Activated CD4-positive, alpha-beta T cell treated with anti-CD3 and anti-CD28 coated beads, Interleukin-2, amount 50 U/mL, for 4 hours (primary cell): ENCODE measurements at regions not wholly inside any gene's neighbourhood (a gene's known extent, or its start where the extent isn't known, plus 50 kb on each side); places are given as distances from the start of the nearest gene placed in this dataset.

Source experiments
- DNase-seq, 2 experiments: peaks; one replicate each; pipeline ENCODE4 v3.0.0-alpha.2; 2020

DNA sequence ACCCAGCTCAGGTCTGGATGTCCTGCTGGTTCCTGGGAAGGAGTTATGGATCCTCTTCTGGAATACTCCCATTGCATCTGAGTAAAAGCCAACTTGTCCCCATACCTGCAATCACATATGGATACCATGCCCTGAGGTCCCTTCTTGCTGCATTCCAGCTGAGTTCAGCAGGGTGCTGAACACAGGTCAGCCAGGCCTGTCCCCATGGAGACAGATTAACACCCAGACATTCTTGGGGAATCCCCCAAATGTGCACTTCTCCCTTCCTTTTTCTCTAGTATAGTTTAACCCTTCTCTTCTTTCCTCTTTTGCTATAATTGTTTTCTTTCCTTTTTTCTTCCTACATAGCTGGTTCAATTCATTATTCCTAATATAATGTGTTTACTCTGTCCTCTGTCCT is 799.6 kb upstream of the HS6ST1 start:
- no peak for DNase-seq

DNA sequence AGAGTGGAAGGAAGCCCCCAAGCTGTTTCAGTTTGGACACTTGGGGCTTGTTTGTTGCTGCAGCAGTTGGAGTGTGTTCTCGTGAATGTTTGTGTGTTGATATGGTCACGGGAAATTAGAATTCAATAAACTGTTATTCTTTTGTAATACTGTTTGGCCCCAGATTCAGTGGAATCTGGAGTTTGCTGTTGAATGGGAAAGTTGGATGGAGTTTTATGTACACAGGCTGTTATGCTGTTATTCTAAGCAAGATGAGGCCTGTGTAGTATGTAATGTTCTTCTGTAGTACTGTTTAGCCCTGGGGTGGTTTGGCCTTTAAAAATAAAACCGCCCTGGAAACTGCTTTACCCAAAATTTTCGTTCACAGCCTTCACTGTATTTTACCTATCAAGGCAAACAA is 810.4 kb upstream of the HS6ST1 start:
- DNase-seq, result no peak

DNA sequence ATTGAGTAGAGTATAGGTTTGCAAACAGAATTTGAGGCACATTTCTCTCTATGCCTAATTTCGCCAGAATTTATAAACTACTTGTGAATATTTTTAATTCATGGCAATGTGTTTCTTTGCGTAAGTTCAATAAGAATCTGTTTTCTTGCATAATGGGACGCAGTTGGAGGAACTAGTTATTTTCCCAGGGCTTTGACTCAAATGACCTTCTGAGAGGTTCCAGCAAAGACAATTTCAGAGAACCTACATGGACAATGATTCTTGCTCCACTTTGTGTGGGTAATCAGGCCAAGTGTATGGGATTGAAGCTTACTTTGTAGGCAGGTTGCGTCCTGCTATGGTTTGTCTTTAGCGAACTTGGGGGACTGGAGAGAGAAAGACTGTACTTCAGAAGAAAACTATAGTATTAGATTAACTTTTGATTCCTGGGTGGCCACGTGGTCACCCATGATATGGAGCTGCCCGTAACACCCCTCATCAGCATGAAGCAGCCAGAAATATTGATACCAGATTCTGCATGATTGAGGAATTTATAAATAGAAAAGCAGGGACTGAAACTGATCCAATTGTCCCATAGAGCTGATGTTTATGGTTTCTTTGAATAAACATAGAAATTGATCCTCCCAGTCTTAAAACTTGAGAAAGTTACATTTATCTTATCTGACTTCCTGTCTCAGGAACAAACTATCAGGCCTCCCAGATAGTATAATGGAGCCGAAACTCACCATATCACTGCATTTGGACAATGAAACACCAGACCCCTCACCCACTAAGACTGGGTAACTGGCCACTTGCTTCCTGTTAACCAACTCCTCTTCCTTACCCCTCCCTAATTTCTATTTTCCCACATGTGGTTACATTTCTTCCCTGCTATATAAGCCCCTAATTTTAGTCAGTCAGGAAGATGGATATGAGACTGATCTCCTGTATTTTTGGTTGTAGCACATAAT is 815.3 kb upstream of the HS6ST1 start:
- no peak for DNase-seq

GRCh38 chr2:129135017-129135416 is 816.3 kb upstream of the HS6ST1 start:
- no peak for DNase-seq

GRCh38 chr2:129139380-129139779 is 820.7 kb upstream of the HS6ST1 start:
- no peak for DNase-seq

DNA sequence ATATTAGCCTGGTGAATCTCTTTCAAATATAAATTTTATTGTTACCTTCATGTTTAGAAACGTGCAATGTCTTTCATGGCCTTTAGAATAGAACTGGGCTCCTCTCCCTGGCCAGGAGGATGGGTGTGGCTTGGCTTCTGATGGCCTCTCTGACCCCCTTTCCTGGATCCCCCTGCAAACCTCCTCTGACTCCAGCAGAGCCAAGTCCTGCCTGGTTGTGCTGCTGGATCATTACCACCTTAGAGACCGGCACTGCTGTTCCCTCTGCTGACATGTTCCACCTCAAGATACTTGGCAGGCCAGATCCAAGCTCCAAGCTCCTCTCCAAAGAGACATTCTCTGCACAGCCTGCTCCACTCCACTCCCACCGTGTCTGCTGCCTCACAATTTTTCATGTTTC is 823.8 kb upstream of the HS6ST1 start:
- no peak for DNase-seq

- no peak for DNase-seq
Measured at GRCh38 chr2:129144082-129144791, 825.6 kb upstream of the HS6ST1 start.

- no peak for DNase-seq
Measured at GRCh38 chr2:129152514-129152913, 827.0 kb upstream of the RAB6C start.

DNA sequence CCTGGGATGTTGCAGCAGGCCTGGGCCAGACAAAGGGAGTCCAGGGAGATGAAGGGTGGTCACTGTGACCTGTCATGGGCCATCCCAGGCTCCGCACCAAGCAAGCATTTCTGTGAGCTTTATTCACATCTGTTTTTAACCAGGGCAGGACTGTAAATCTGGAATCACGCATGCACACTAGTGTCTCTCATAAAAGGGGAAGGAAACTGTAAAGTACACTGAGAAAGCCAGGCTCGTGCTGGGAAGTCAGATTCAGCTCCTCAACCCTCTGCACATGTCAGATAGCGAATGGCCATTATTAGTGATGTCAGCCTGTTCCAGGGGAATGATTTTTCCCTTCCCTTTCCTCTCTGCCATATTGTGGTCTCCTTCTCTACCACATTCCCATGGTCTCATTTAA is 818.6 kb upstream of the RAB6C start:
- no peak for DNase-seq

DNA sequence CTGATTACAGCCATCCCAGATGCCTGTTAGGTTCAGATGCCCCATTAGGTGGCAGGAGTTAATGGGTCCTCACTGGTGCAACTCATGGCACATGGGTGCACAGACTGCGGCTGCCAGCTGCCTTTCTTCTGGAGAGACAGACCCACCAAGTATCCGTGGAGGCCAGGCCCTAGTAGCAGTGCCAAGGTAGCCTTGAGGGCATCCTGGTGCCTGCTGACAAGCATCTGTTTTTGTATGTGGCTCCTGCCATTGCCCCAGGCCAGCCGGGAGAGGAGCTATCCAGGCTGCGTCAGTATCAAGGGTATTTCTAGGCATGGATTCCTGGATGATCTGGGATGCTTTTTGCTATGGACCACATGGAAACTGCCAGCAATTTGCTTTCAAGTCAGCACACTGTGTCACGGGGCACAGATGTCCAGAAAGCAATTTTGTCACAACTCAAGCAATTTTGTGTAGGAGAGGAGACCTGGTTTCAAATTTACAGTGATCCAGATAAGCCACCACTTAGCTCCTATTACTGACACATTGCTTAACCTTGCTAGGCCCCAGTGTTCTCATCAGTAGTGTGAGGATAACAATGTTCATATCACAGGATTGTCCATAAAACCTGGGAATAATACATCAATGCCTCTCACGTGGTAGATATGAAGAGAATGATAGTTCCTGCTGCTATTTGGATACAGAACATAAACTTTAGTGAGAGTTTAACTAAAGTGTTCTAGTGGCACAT is 815.1 kb upstream of the RAB6C start:
- no peak for DNase-seq

- no peak for DNase-seq
Measured at GRCh38 chr2:129165006-129165405, 814.5 kb upstream of the RAB6C start.

- no peak for DNase-seq
Measured at GRCh38 chr2:129167456-129167855, 812.0 kb upstream of the RAB6C start.

- no peak for DNase-seq
Measured at GRCh38 chr2:129170570-129170969, 808.9 kb upstream of the RAB6C start.

DNA sequence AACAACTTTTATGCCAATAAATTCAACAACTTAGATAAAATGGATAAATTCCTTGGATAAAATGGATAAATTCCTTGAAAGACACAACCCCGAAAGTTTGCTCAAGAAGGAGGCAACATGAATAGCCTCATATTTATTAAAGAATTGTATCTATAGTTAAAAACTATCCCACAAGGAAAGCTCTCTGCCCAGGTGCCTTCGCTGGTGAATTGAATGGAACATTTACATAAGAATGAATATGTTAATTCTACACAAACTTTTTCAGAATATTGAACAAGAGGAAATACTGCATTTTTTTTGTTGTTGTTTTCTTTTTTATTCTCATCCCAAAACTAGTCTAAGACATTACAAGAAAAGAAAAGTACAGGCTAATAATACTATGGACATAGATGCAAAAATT is 805.3 kb upstream of the RAB6C start:
- no peak for DNase-seq

- DNase-seq, result no peak
Measured at GRCh38 chr2:129175051-129175450, 804.4 kb upstream of the RAB6C start.

DNA sequence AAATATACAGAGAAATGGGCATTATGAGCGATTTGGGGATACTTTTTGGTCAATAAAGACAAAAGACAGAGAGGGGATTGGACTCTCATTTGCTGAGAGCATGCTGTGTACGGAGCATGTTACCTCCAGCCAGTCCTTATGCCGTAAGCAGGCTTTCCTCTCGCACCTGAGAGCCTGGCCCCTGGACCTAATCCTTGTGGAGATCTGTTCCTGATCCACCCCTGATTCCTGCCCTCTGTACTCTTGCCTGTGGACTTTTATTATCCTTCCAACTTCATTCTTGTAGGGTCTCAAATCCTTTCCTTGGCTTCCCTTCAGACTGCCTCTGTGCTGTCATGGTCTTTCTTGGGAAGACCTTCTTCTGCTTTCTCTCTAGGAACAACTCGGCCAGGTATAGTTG is 803.1 kb upstream of the RAB6C start:
- DNase-seq, result no peak

DNA sequence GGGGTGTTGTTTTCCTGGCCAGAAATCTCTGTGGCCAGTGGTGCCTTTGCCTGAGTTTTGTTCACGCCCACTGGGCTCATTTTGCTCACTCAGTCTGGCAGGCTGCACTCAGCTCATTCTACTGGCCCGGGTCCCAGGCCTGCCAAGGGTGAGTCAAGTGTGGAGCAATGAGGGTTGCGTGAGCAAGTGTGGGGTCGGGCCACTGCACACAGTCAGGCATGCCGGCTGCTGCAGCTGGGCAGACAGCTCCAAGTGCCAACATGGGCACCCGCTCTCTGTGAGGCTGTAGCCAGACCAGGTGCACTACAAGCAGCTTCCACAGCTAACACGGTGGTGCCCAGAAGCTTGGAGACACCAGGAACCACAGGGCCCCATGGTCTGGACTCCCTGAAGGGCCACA is 801.1 kb upstream of the RAB6C start:
- no peak for DNase-seq

DNA sequence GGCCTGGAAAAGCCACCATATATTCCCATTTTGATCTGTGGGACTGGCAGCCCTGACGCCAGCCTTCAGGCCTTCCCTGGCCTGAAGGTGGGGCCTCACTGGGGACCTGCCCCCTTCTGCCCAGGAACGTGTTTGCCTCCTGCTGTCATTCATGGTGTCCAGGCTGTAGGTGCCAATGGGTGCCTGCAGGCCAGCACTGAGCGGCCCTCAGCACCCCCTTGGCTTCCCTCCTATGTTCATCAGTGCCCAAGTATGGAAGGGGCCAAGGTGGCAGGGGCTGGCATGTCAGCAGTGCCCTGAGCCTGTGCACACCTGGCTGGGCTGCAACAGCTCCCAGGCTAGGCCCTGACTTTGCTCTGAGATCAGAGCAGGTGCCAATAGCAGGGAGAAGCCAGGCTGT is 800.3 kb upstream of the RAB6C start:
- DNase-seq, result no peak

DNA sequence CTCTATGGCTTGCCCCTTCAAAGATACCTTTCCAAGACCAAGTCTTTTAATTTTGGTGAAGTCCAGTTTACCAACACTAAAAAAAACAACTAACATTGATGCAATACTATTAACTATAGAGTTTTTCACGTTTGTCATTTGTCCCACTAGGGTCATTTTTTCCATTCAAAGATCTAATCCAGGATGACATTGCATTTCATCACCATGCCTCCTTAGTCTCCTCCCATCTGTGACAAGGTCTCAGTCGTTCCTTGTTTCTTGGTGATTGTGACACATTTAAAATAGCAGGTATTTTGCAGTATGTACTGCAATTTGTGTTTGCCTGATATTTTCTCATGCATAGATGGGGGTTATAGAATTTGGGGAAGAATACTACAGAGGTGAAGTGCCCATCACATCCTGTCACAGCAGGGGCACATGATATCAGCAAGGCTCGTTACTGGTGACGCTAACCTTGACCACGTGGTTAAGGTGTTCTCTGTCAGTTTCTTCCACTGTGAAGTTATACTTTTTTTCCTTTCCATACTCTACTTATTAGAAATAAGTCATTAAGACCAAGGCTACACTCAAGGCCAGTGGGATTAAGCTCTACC is 799.2 kb upstream of the RAB6C start:
- DNase-seq, result no peak

GRCh38 chr2:129181433-129181832 is 798.0 kb upstream of the RAB6C start:
- DNase-seq, result no peak

- DNase-seq, result no peak
Measured at GRCh38 chr2:129181963-129182362, 797.5 kb upstream of the RAB6C start.

GRCh38 chr2:129187343-129187742 is 792.1 kb upstream of the RAB6C start:
- no peak for DNase-seq

- no peak for DNase-seq
Measured at GRCh38 chr2:129188451-129188850, 791.0 kb upstream of the RAB6C start.
